ENCODE measurements at regions not wholly inside any gene's neighbourhood (a gene's known extent, or its start where the extent isn't known, plus 50 kb on each side); places are given as distances from the start of the nearest gene placed in this dataset.

- H4K20me1 ChIP-seq (ENCODE audit: insufficient read depth): no peaks in the 10 kb centered on the region
- DNase-seq (ENCODE audit: low read depth, low spot score) (no peak), ATAC-seq (no peak)
- H3K9ac ChIP-seq (ENCODE audit: low read length): no peak overlapping the region
- no peak overlapping the region for H3K4me3 ChIP-seq (replicated peaks in 1 of 2; ENCODE audit: low read depth in 1 of 2, low read length in 2 of 2)
- H3K79me2 ChIP-seq (ENCODE audit: insufficient read depth, low read length): no peaks in the 10 kb centered on the region
- no peak overlapping the region for H3K4me2 ChIP-seq (ENCODE audit: low read length)
- POLR2A ChIA-PET: no interaction called here
- RAD21 ChIA-PET (ENCODE audit: low non-redundant PET in 1 of 2, low total read pairs in 2 of 2, uncharacterized antibody in 2 of 2, unreplicated experiment in 2 of 2): no interaction called here
- H3K27ac ChIP-seq (ENCODE audit: low read depth, low read length): no peak overlapping the region
- H3K4me1 ChIP-seq (ENCODE audit: control insufficient read depth in 1 of 2, insufficient read depth in 2 of 2, low read length in 2 of 2): no peaks in the 10 kb centered on the region
- no peaks in the 10 kb centered on the region for H3K9me3 ChIP-seq (ENCODE audit: control insufficient read depth in 1 of 2, insufficient read depth in 1 of 2, low read depth in 1 of 2, low read length in 2 of 2)
- no peak overlapping the region for H2AFZ ChIP-seq (ENCODE audit: low read depth, low read length, poor library complexity, severe bottlenecking)
- no peaks in the 10 kb centered on the region for H3K36me3 ChIP-seq (ENCODE audit: control insufficient read depth in 1 of 2, insufficient read depth in 2 of 2, low read length in 2 of 2)
- H3K9me2 ChIP-seq (ENCODE audit: insufficient read depth): no peaks in the 10 kb centered on the region
- CTCF ChIA-PET: no interaction called here
- intact Hi-C loops (cut with micrococcal nuclease): no loop called here
- no peaks in the 10 kb centered on the region for H3K27me3 ChIP-seq (ENCODE audit: insufficient read depth, low read length)
- no TSS peak for BruUV-seq (replicated peaks)
- TF ChIP-seq SP1 (IDR thresholded peaks at IDR 0.05; ENCODE audit: low read depth) (no peak), POLR2A (IDR thresholded peaks at IDR 0.05; ENCODE audit: borderline replicate concordance, extremely low read depth, insufficient read depth, insufficient read length) (no peak), ZFX (IDR thresholded peaks at IDR 0.05) (no peak), CBX3 (IDR thresholded peaks at IDR 0.05; ENCODE audit: low read depth) (no peak), FOSL1 (IDR thresholded peaks at IDR 0.05; ENCODE audit: low read depth) (no peak)
These were observed 73.7 kb upstream of the PJA2 start for GRCh38 chr5:109483395-109483971.

- Histone ChIP-seq H3K4me2 (ENCODE audit: low read length) (no peak overlapping the region), H3K9ac (ENCODE audit: low read length) (no peak overlapping the region), H3K36me3 (ENCODE audit: control insufficient read depth in 1 of 2, insufficient read depth in 2 of 2, low read length in 2 of 2) (no peaks in the 10 kb centered on the region), H4K20me1 (ENCODE audit: insufficient read depth) (no peaks in the 10 kb centered on the region), H3K27me3 (ENCODE audit: insufficient read depth, low read length) (no peaks in the 10 kb centered on the region), H3K4me1 (ENCODE audit: control insufficient read depth in 1 of 2, insufficient read depth in 2 of 2, low read length in 2 of 2) (no peaks in the 10 kb centered on the region), H3K4me3 (replicated peaks in 1 of 2; ENCODE audit: low read depth in 1 of 2, low read length in 2 of 2) (no peak overlapping the region), H3K9me2 (ENCODE audit: insufficient read depth) (no peaks in the 10 kb centered on the region), H3K79me2 (ENCODE audit: insufficient read depth, low read length) (no peaks in the 10 kb centered on the region), H3K9me3 (ENCODE audit: control insufficient read depth in 1 of 2, insufficient read depth in 1 of 2, low read depth in 1 of 2, low read length in 2 of 2) (no peaks in the 10 kb centered on the region), H2AFZ (ENCODE audit: low read depth, low read length, poor library complexity, severe bottlenecking) (no peak overlapping the region), H3K27ac (ENCODE audit: low read depth, low read length) (no peak overlapping the region)
- ChIA-PET CTCF (no interaction called here), RAD21 (ENCODE audit: low non-redundant PET in 1 of 2, low total read pairs in 2 of 2, uncharacterized antibody in 2 of 2, unreplicated experiment in 2 of 2) (no interaction called here), POLR2A (no interaction called here)
- DNase-seq (ENCODE audit: low read depth, low spot score) (no peak), ATAC-seq (no peak)
- TF ChIP-seq TCF7L2 (IDR thresholded peaks at IDR 0.05; ENCODE audit: borderline replicate concordance, extremely low read depth, insufficient read depth, insufficient read length) (no peak), CBX3 (IDR thresholded peaks at IDR 0.05; ENCODE audit: low read depth) (no peak), MAX (IDR thresholded peaks at IDR 0.05) (no peak), ZBTB33 (IDR thresholded peaks at IDR 0.05; ENCODE audit: extremely low read depth, insufficient replicate concordance, low read length) (no peak)
- no TSS peak for BruUV-seq (replicated peaks)
- intact Hi-C loops (cut with micrococcal nuclease): no loop called here
These were observed 73.0 kb upstream of the PJA2 start for GRCh38 chr5:109482748-109483147.

All from HCT116 (cell line).